KBM-7 (cell line): ENCODE measurements at regions not wholly inside any gene's neighbourhood (a gene's known extent, or its start where the extent isn't known, plus 50 kb on each side); places are given as distances from the start of the nearest gene placed in this dataset.
A peak's percentile ranks its signal among the peaks of the same experiment; 100 is the strongest.
"Not testable (repeated sequence)": the region's sequence is repeated elsewhere in the genome, so short reads cannot be mapped to it uniquely, and the experiment has no call there.

Experiments
- DNase-seq: peaks from one replicate; pipeline ENCODE4 v3.0.0-alpha.2; 2015
- in situ Hi-C: fragments of 300-500 bp; cut with MboI; formaldehyde crosslinking; loops from 2 replicates; pipeline ENCODE4 v1.14.3; 2020; ENCODE audit warnings: low sequenced_read_pairs, low pct_unique_long_range_greater_than_20kb, mixed read lengths

GRCh38 chr5:130875656-130876055 is 289.4 kb downstream of the HINT1 start:
- DNase-seq, result no peak

GRCh38 chr5:130874861-130875417 is 290.1 kb downstream of the HINT1 start:
- DNase-seq, result no peak
- in situ Hi-C loops, result loop anchor here (25.0 kb wide), 1 partner anchor 237 kb away; no protein-coding TSS in a partner anchor

More at GRCh38 chr5:130875656-130876055, 289.4 kb downstream of the HINT1 start:
- in situ Hi-C loops, result loop anchor here (25.0 kb wide), 1 partner anchor 237 kb away; no protein-coding TSS in a partner anchor

- DNase-seq, result peak; percentile 74
- in situ Hi-C loops, result no loop called here
Measured at GRCh38 chr5:130871346-130872086, 293.5 kb downstream of the HINT1 start.

- DNase-seq, result no peak
- in situ Hi-C loops, result no loop called here
Measured at GRCh38 chr5:130870691-130871090, 294.4 kb downstream of the HINT1 start.

GRCh38 chr5:130868186-130868840 is 296.7 kb downstream of the HINT1 start:
- no peak for DNase-seq
- in situ Hi-C loops, result no loop called here

- in situ Hi-C loops, result no loop called here
- no peak for DNase-seq
Measured at GRCh38 chr5:130845049-130845765, 319.8 kb downstream of the HINT1 start.

GRCh38 chr5:130836729-130837649 is 328.1 kb downstream of the HINT1 start:
- peak; percentile 7 for DNase-seq

GRCh38 chr5:130817598-130818384 is 347.3 kb downstream of the HINT1 start:
- in situ Hi-C loops, DNase-seq: not testable (repeated sequence)

More at GRCh38 chr5:130836729-130837649, 328.1 kb downstream of the HINT1 start:
- in situ Hi-C loops, result no loop called here

GRCh38 chr5:130815246-130815645 is 349.8 kb downstream of the HINT1 start:
- in situ Hi-C loops, result no loop called here
- DNase-seq, result no peak

- no peak for DNase-seq
- in situ Hi-C loops, result no loop called here
Measured at GRCh38 chr5:130808691-130809090, 356.4 kb downstream of the HINT1 start.

GRCh38 chr5:130805648-130806047 is 359.4 kb downstream of the HINT1 start:
- no peak for DNase-seq
- in situ Hi-C loops, result no loop called here

GRCh38 chr5:130805036-130805435 is 360.0 kb downstream of the HINT1 start:
- in situ Hi-C loops, result no loop called here
- DNase-seq, result no peak

GRCh38 chr5:130801963-130802362 is 363.1 kb downstream of the HINT1 start:
- in situ Hi-C loops, result no loop called here
- no peak for DNase-seq

GRCh38 chr5:130799015-130799414 is 366.0 kb downstream of the HINT1 start:
- in situ Hi-C loops, result no loop called here
- no peak for DNase-seq

- no peak for DNase-seq
- in situ Hi-C loops, result no loop called here
Measured at GRCh38 chr5:130797303-130797702, 367.8 kb downstream of the HINT1 start.

GRCh38 chr5:130796902-130797301 is 368.2 kb downstream of the HINT1 start:
- in situ Hi-C loops, result no loop called here

GRCh38 chr5:130796032-130796431 is 369.0 kb downstream of the HINT1 start:
- no peak for DNase-seq
- in situ Hi-C loops, result no loop called here

More at GRCh38 chr5:130796902-130797301, 368.2 kb downstream of the HINT1 start:
- DNase-seq, result no peak

- in situ Hi-C loops, result no loop called here
- DNase-seq, result no peak
Measured at GRCh38 chr5:130795037-130795436, 370.0 kb downstream of the HINT1 start.
